ENCODE measurements at regions not wholly inside any gene's neighbourhood (a gene's known extent, or its start where the extent isn't known, plus 50 kb on each side); places are given as distances from the start of the nearest gene placed in this dataset.

DNA sequence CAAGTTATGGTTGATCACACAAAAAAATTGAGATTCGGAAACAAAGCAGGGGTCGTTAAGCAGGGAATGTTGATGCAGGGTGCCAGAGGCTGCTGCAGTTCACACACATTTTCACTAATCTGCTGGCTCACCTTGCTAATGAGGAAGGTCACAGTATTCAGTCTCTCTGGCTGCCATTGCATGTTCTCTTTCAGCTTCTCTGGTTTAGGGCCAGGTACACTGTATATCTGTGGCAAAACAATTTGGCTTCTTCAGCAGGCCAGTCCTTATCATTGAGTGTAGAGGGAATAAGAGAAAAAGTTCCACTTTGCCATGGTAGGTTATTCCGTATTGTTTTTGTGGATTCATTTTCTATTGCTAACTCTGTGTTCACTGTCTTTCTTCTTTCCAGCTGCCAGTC is 283.7 kb upstream of the ANO3 start:
- Mint-ChIP-seq H3K36me3 (no peaks in the 10 kb centered on the region), H3K4me3 (no peak overlapping the region), H3K9me3 (no peaks in the 10 kb centered on the region), H3K27ac (no peak overlapping the region), H3K4me1 (ENCODE audit: unreplicated experiment) (no peaks in the 10 kb centered on the region), H3K27me3 (no peaks in the 10 kb centered on the region)
- DNase-seq (ENCODE audit: extremely low spot score, unreplicated experiment), result no peak
- TF ChIP-seq, protein P1, sequence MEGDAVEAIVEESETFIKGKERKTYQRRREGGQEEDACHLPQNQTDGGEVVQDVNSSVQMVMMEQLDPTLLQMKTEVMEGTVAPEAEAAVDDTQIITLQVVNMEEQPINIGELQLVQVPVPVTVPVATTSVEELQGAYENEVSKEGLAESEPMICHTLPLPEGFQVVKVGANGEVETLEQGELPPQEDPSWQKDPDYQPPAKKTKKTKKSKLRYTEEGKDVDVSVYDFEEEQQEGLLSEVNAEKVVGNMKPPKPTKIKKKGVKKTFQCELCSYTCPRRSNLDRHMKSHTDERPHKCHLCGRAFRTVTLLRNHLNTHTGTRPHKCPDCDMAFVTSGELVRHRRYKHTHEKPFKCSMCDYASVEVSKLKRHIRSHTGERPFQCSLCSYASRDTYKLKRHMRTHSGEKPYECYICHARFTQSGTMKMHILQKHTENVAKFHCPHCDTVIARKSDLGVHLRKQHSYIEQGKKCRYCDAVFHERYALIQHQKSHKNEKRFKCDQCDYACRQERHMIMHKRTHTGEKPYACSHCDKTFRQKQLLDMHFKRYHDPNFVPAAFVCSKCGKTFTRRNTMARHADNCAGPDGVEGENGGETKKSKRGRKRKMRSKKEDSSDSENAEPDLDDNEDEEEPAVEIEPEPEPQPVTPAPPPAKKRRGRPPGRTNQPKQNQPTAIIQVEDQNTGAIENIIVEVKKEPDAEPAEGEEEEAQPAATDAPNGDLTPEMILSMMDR (conservative IDR thresholded peaks at IDR 0.05), result no peak

DNA sequence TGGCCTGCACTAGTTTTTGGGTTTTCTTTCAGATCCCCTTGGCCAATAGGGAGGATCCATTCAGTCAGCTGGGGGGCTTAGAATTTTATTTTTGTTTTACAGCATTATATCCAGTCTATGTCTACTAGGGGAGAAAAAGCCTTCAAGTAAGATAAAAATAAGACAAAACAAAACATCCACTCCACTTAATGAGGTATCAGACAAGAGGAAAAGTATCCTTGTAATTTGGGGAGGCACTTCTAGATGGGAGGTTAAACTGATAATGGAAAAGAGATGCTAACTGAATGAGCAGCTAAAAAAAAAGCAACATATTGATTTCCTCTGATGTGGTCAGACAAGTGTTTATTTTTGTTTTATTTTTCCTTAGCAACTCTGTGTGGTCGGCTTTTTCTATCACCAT is 278.0 kb upstream of the ANO3 start:
- no peak for DNase-seq (ENCODE audit: extremely low spot score, unreplicated experiment)
- Mint-ChIP-seq H3K9me3 (no peaks in the 10 kb centered on the region), H3K27me3 (no peaks in the 10 kb centered on the region), H3K4me3 (no peak overlapping the region), H3K4me1 (ENCODE audit: unreplicated experiment) (no peaks in the 10 kb centered on the region), H3K27ac (no peak overlapping the region), H3K36me3 (no peaks in the 10 kb centered on the region)
- TF ChIP-seq, protein P1 (conservative IDR thresholded peaks at IDR 0.05), result no peak

DNA sequence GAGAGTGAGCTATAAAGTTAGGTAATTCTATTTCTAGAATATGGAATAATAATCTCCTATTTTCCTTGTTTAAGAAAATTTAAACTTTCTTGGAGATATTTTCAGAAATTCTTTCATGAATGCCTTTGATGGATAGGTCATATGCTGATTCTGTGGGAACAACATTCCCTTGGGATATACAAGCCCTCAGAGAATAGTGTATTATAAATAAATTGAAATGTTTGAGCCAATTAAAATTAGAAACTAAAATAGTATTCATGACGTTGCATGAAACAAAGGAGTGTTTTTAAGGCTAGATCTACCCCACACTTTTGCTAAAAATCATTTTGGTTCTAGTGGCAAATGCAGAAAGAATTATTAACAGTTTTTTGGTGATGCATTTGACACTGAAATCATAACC is 269.3 kb upstream of the ANO3 start:
- Mint-ChIP-seq H3K4me1 (ENCODE audit: unreplicated experiment) (no peaks in the 10 kb centered on the region), H3K36me3 (no peaks in the 10 kb centered on the region), H3K9me3 (peaks cover 5% of the 10 kb centered on the region), H3K27ac (no peak overlapping the region), H3K4me3 (no peak overlapping the region), H3K27me3 (no peaks in the 10 kb centered on the region)
- no peak for DNase-seq (ENCODE audit: extremely low spot score, unreplicated experiment)
- TF ChIP-seq, protein P1 (conservative IDR thresholded peaks at IDR 0.05), result no peak

DNA sequence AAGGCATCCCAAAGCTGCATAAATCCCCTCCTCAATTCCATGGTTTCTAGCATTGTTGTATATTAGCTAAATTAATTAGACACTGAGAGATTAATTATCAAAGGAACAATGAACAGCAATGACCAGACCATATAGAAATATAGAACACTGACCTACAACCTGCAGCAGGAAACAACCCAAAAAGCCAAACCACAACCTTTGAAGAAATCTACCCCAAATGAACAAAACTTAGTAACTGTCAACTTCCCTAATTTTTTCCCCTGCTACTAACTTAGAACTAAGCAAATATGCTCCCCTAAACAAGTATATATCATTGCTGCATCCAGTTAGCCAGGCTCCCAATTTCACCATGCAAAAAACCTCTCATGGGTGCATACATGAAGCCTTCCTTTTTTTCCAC is 268.0 kb upstream of the ANO3 start:
- Mint-ChIP-seq H3K4me1 (ENCODE audit: unreplicated experiment) (no peaks in the 10 kb centered on the region), H3K9me3 (peaks cover 5% of the 10 kb centered on the region), H3K36me3 (no peaks in the 10 kb centered on the region), H3K27me3 (no peaks in the 10 kb centered on the region), H3K27ac (no peak overlapping the region), H3K4me3 (no peak overlapping the region)
- DNase-seq (ENCODE audit: extremely low spot score, unreplicated experiment), result no peak
- TF ChIP-seq, protein P1 (conservative IDR thresholded peaks at IDR 0.05), result no peak

DNA sequence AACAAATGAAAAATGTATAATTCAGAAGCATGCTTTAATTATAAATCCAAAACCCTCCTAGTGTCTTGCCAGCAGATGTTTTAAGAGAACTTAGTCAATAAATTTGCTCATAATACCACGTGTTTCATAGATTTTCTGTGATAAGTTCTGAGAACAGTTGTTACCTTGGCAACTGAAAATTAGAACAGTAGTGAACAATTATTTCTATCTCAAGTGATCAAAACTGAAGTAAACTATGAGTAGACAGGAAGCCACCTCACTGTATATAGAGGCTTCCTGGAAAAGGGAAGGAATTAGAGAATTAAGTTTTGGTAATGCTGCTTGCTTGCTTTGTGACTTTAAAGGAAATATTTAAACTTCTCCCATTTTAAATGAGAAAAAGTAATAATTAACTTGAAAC is 266.0 kb upstream of the ANO3 start:
- Mint-ChIP-seq H3K9me3 (peaks cover 5% of the 10 kb centered on the region), H3K4me3 (no peak overlapping the region), H3K4me1 (ENCODE audit: unreplicated experiment) (peaks cover 3% of the 10 kb centered on the region), H3K27ac (no peak overlapping the region), H3K36me3 (no peaks in the 10 kb centered on the region), H3K27me3 (no peaks in the 10 kb centered on the region)
- TF ChIP-seq, protein P1 (conservative IDR thresholded peaks at IDR 0.05), result no peak
- DNase-seq (ENCODE audit: extremely low spot score, unreplicated experiment), result no peak

DNA sequence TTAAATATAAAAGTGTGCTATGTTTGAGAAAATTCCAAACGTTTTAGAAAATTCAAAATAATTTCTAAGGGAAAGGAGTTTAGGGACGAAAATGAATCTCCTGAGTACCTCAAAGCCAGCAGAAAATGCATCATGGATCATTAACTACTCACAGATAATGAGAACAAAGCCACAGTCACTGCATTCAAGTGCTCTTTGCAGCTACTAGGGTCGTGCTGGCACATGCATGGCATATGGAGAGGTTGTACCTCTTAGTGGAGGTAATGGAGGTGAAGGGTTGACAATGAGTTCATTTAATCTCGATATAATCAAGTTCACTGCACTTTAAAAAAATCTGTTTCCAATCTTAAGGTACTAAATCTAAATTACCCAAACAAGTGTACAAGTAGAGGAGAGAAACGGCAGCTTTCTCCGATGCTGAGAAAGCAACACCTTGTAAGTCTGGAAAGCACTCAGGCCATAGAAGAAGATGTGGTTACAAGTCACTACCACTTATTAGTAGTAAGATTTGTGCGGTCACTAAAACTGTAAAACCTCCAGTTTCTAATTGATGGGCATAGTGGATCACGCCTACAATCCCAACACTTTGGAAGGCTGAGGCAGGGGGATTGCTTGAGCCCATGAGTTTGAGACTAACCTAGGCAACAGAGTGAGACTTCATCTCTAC is 261.1 kb upstream of the ANO3 start:
- TF ChIP-seq, protein P1 (conservative IDR thresholded peaks at IDR 0.05), result no peak
- no peak for DNase-seq (ENCODE audit: extremely low spot score, unreplicated experiment)
- peaks cover 5% of the 10 kb centered on the region for H3K9me3 Mint-ChIP-seq
- H3K27ac Mint-ChIP-seq, result no peak overlapping the region
- no peak overlapping the region for H3K4me3 Mint-ChIP-seq
- H3K27me3 Mint-ChIP-seq, result no peaks in the 10 kb centered on the region
- H3K36me3 Mint-ChIP-seq, result no peaks in the 10 kb centered on the region
- H3K4me1 Mint-ChIP-seq (ENCODE audit: unreplicated experiment), result peaks cover 10% of the 10 kb centered on the region

Measured in type B pancreatic cell (in vitro differentiated cells).